Cardiac fibroblast (primary cell): ENCODE measurements at regions not wholly inside any gene's neighbourhood (a gene's known extent, or its start where the extent isn't known, plus 50 kb on each side); places are given as distances from the start of the nearest gene placed in this dataset.

Experiments
- DNase-seq, 2 donors: peaks; one replicate each; pipeline versions ENCODE4 v3.0.0 to v3.0.0-alpha.2; 2010; ENCODE audit warnings: low read depth in 2 of 2
- H3K4me3 ChIP-seq, 2 donors: replicated peaks in 1 of 2; 1 replicate in 1 of 2; 2 replicates in 1 of 2; pipeline ENCODE4 v1.5.1; 2011; ENCODE audit warnings: low read depth in 2 of 2, low read length in 2 of 2, mild to moderate bottlenecking in 2 of 2, moderate library complexity in 1 of 2
- TF ChIP-seq, protein P1 (sequence below): IDR thresholded peaks from one replicate; pipeline ENCODE4 v1.5.1; 2011; ENCODE audit warnings: low read depth, mild to moderate bottlenecking, low read length, inconsistent platforms

DNA sequence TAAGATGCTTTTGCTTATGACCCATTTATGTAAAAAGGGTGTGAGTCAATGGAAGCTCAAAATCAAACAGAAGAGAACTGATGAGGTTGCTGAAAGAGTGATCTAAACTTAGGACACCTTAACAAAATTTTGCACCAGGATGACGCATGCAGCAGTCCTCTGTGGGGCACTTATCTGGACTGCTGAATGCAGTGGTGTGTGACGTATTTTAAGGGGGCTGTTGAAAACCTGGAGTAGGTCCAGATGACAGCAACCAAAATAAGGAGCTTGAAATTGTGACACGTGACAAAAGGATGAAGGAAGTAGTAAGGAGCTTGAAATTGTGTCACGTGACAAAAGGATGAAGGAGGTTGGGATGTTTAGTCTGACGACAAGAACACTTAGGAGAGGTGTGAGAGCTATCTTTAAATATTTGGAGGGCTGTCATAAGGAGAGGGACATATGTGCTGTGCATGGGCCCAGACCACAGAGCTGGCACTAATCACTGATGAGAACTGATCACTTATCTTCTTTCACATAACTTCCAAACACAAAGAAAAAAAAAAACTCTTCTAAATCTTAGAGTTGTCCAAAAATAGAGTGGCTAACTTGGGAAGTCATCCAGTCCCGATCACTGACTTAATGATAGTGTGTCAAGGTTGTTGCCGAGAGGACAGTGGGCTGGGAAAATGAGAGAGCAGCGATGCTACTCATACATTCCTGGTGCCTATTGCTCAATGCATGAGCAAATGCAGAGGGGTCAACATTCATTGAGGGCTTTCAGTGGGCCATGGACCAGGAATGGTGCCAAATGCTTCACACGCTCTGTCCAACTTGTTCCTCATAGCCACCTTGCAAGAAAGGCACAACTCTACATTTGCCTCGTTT is 264.2 kb upstream of the ZFHX3 start:
- no peak for DNase-seq
- TF ChIP-seq, protein P1, sequence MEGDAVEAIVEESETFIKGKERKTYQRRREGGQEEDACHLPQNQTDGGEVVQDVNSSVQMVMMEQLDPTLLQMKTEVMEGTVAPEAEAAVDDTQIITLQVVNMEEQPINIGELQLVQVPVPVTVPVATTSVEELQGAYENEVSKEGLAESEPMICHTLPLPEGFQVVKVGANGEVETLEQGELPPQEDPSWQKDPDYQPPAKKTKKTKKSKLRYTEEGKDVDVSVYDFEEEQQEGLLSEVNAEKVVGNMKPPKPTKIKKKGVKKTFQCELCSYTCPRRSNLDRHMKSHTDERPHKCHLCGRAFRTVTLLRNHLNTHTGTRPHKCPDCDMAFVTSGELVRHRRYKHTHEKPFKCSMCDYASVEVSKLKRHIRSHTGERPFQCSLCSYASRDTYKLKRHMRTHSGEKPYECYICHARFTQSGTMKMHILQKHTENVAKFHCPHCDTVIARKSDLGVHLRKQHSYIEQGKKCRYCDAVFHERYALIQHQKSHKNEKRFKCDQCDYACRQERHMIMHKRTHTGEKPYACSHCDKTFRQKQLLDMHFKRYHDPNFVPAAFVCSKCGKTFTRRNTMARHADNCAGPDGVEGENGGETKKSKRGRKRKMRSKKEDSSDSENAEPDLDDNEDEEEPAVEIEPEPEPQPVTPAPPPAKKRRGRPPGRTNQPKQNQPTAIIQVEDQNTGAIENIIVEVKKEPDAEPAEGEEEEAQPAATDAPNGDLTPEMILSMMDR: no peak
- no peak overlapping the region for H3K4me3 ChIP-seq

DNA sequence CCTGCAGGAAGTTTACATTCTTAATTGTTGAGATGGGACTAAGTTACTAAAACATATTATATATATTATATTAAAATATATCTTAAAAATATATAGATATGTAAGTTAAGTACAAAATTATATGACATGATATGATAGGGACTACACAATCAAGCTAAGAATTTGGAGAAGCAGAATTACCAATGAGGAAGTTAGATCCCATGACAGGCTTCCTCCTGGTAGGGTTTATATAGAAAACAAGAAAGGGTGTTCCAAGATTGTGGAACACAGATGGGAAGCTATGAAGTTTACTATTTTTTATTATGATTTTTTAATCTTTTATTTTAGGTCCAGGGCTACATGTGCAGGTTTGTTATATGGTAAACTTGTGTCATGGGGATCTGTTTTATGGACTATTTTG is 260.8 kb upstream of the ZFHX3 start:
- TF ChIP-seq, protein P1: no peak
- H3K4me3 ChIP-seq: no peak overlapping the region
- DNase-seq: no peak

GRCh38 chr16:73306901-73307413 is 259.0 kb upstream of the ZFHX3 start:
- TF ChIP-seq, protein P1: no peak
- no peak overlapping the region for H3K4me3 ChIP-seq
- no peak for DNase-seq

DNA sequence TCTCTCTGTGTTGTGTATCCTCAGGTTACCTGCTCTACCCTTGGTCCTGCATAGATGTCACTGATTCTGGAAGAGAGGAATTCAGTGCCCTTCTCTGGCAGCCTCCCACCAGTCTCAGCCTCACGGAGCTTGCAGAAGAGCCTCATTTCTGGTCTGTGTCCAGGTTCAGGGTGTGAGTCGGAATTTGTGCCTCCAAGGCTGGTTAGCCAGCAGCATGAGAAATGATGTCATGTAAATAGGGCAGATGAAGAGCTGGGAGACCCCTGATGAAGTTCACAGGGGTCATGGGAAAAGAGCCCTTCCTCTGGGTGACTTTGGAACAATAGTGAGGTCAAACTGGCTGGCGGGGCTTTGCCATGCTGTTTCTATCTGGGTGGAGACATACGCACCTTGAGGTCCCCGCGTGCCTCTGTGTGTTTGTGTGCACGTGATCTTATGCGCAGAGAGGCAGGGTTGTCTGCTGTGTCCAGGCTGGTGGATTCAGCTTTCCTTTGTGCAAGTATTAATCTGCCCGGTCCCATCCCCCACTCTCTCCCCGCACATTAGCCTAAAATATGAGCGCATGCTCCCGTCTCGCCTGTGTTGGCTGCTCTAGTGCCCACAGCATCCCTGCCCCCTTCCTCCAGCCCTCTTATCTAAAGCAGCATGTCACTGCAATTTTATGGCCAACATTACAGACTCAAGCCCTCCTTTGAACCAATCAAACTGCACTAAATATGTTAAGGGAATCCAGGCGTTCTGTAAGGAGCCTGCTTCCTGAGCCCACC is 256.3 kb upstream of the ZFHX3 start:
- no peak overlapping the region for H3K4me3 ChIP-seq
- TF ChIP-seq, protein P1: no peak
- no peak for DNase-seq

DNA sequence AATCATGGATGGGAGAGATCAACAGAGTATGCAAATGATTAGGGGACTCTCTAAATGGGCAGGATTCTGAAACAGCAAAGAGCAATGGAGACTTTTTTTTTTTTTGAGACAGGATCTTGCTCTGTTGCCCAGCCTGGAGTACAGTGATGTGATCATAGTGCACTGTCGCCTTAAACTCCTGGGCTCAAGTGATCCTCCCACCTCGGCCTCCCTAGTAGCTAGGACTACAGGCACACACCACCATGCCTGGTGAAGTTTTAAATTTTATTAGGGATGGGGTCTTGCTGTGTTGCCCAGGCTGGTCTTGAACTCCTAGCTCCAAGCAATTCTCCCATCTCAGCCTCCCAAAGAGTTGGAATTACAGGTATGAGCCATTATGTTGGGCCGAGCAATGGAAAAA is 255.0 kb upstream of the ZFHX3 start:
- DNase-seq: no peak
- H3K4me3 ChIP-seq: no peak overlapping the region
- TF ChIP-seq, protein P1: no peak

DNA sequence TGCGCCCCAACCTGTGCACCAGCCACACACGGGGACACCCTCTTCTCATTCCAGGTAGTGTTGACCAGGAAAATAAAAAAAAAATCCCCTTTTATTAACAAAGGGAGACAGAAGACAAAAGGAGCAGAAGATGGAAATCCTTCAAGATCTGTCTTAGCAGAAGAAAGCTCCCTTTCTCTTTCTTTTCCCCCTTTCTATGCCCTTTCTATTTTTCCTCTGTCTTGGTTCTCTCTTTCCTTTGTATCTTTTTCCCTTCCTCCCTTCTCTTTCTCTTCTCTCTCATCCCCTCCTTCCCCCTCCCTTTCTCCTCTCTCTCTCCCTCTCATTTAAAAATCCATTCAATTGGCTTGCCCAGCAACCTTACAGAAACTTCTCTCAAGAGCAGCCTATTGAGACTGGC is 254.1 kb upstream of the ZFHX3 start:
- TF ChIP-seq, protein P1: no peak
- no peak for DNase-seq

More for the DNA sequence above, 254.1 kb upstream of the ZFHX3 start:
- H3K4me3 ChIP-seq: no peak overlapping the region
